Activated T-cell treated with anti-CD3 and anti-CD28 coated beads, Interleukin-2, amount 50 U/mL, for 72 hours (primary cell): ENCODE measurements at regions not wholly inside any gene's neighbourhood (a gene's known extent, or its start where the extent isn't known, plus 50 kb on each side); places are given as distances from the start of the nearest gene placed in this dataset.

Experiments
- ATAC-seq, 2 donors: fragments of 150-1000 bp; cut with Tn5 transposase; replicated peaks in 1 of 2; 2 replicates each; pipeline ENCODE4 v1.10.0; 2021; ENCODE audit warnings: moderate library complexity in 2 of 2, mild to moderate bottlenecking in 1 of 2
- DNase-seq, 2 donors: peaks; one replicate each; pipeline ENCODE4 v3.0.0; 2021 to 2022; ENCODE audit warnings: mixed read lengths in 1 of 2
- H3K27ac Mint-ChIP-seq: one replicate; pipeline ENCODE4 v1.8.0; 2022; ENCODE audit warnings: mild to moderate bottlenecking, moderate library complexity, mixed read lengths
- H3K27me3 Mint-ChIP-seq: one replicate; pipeline ENCODE4 v1.8.0; 2022; ENCODE audit warnings: low read depth, mixed read lengths
- H3K36me3 Mint-ChIP-seq, 2 donors: one replicate each; pipeline ENCODE4 v1.8.0; 2022; ENCODE audit warnings: mixed read lengths in 2 of 2, mild to moderate bottlenecking in 1 of 2; ENCODE audit not compliant: insufficient read depth in 2 of 2
- H3K4me1 Mint-ChIP-seq: one replicate; pipeline ENCODE4 v1.8.0; 2022; ENCODE audit warnings: low read depth, mixed read lengths
- H3K4me3 Mint-ChIP-seq, 2 donors: one replicate each; pipeline ENCODE4 v1.8.0; 2022; ENCODE audit warnings: mild to moderate bottlenecking in 2 of 2, mixed read lengths in 2 of 2, moderate library complexity in 2 of 2
- H3K9me3 Mint-ChIP-seq, 2 donors: one replicate each; pipeline ENCODE4 v1.8.0; 2022; ENCODE audit warnings: mixed read lengths in 2 of 2

- DNase-seq: no peak
- H3K9me3 Mint-ChIP-seq: peaks cover 3 to 5% of the 10 kb centered on the region in 2 donors
- H3K4me1 Mint-ChIP-seq: no peaks in the 10 kb centered on the region
- H3K27me3 Mint-ChIP-seq: no peaks in the 10 kb centered on the region
- no peak overlapping the region for H3K27ac Mint-ChIP-seq
- no peak for ATAC-seq
- peaks cover 0 to 1% of the 10 kb centered on the region in 2 donors for H3K36me3 Mint-ChIP-seq
- no peak overlapping the region for H3K4me3 Mint-ChIP-seq
Measured at GRCh38 chr7:52857367-52857766, 178.1 kb upstream of the POM121L12 start.

GRCh38 chr7:52854681-52855080 lies 180.8 kb upstream of the POM121L12 start:
- no peak for ATAC-seq

GRCh38 chr7:52851547-52851946 lies 183.9 kb upstream of the POM121L12 start:
- no peaks in the 10 kb centered on the region for H3K4me1 Mint-ChIP-seq
- peaks cover 0 to 1% of the 10 kb centered on the region in 2 donors for H3K36me3 Mint-ChIP-seq
- ATAC-seq (no peak), DNase-seq (no peak)
- no peak overlapping the region for H3K4me3 Mint-ChIP-seq
- no peaks in the 10 kb centered on the region for H3K27me3 Mint-ChIP-seq
- H3K9me3 Mint-ChIP-seq: peaks cover 5 to 7% of the 10 kb centered on the region in 2 donors
- H3K27ac Mint-ChIP-seq: no peak overlapping the region

More at GRCh38 chr7:52854681-52855080, 180.8 kb upstream of the POM121L12 start:
- H3K27me3 Mint-ChIP-seq: no peaks in the 10 kb centered on the region
- H3K27ac Mint-ChIP-seq: no peak overlapping the region
- H3K4me3 Mint-ChIP-seq: no peak overlapping the region
- no peaks in the 10 kb centered on the region for H3K4me1 Mint-ChIP-seq
- DNase-seq: no peak
- peaks cover 0 to 1% of the 10 kb centered on the region in 2 donors for H3K36me3 Mint-ChIP-seq
- peaks cover 2 to 5% of the 10 kb centered on the region in 2 donors for H3K9me3 Mint-ChIP-seq

GRCh38 chr7:52843436-52843835 lies 192.0 kb upstream of the POM121L12 start:
- H3K4me1 Mint-ChIP-seq: no peaks in the 10 kb centered on the region
- H3K4me3 Mint-ChIP-seq: no peak overlapping the region
- H3K27me3 Mint-ChIP-seq: no peaks in the 10 kb centered on the region
- DNase-seq: no peak
- peaks cover 7 to 8% of the 10 kb centered on the region in 2 donors for H3K9me3 Mint-ChIP-seq
- no peak overlapping the region for H3K27ac Mint-ChIP-seq
- no peak for ATAC-seq
- no peaks in the 10 kb centered on the region for H3K36me3 Mint-ChIP-seq

GRCh38 chr7:52842202-52842900 lies 193.1 kb upstream of the POM121L12 start:
- no peak for ATAC-seq
- H3K9me3 Mint-ChIP-seq: peaks cover 5 to 10% of the 10 kb centered on the region in 2 donors
- H3K4me3 Mint-ChIP-seq: no peak overlapping the region
- H3K4me1 Mint-ChIP-seq: no peaks in the 10 kb centered on the region
- no peaks in the 10 kb centered on the region for H3K27me3 Mint-ChIP-seq
- no peak overlapping the region for H3K27ac Mint-ChIP-seq
- no peaks in the 10 kb centered on the region for H3K36me3 Mint-ChIP-seq
- no peak for DNase-seq

GRCh38 chr7:52838981-52839411 lies 196.4 kb upstream of the POM121L12 start:
- H3K4me3 Mint-ChIP-seq: no peak overlapping the region
- DNase-seq (no peak), ATAC-seq (no peak)
- no peak overlapping the region for H3K27ac Mint-ChIP-seq
- no peaks in the 10 kb centered on the region for H3K36me3 Mint-ChIP-seq
- H3K27me3 Mint-ChIP-seq: no peaks in the 10 kb centered on the region
- H3K9me3 Mint-ChIP-seq: peaks cover 2 to 8% of the 10 kb centered on the region in 2 donors
- H3K4me1 Mint-ChIP-seq: no peaks in the 10 kb centered on the region

GRCh38 chr7:52831321-52831720 lies 204.1 kb upstream of the POM121L12 start:
- no peaks in the 10 kb centered on the region for H3K4me1 Mint-ChIP-seq
- no peak overlapping the region for H3K27ac Mint-ChIP-seq
- peaks cover 2 to 4% of the 10 kb centered on the region in 2 donors for H3K36me3 Mint-ChIP-seq
- DNase-seq: no peak
- ATAC-seq: no peak
- H3K9me3 Mint-ChIP-seq: peaks cover 4 to 12% of the 10 kb centered on the region in 2 donors
- H3K4me3 Mint-ChIP-seq: no peak overlapping the region
- no peaks in the 10 kb centered on the region for H3K27me3 Mint-ChIP-seq

- DNase-seq (no peak), ATAC-seq (no peak)
- H3K4me3 Mint-ChIP-seq: no peak overlapping the region
- H3K27ac Mint-ChIP-seq: no peak overlapping the region
- H3K36me3 Mint-ChIP-seq: peaks cover 2 to 4% of the 10 kb centered on the region in 2 donors
- peaks cover 4 to 12% of the 10 kb centered on the region in 2 donors for H3K9me3 Mint-ChIP-seq
- no peaks in the 10 kb centered on the region for H3K27me3 Mint-ChIP-seq
- no peaks in the 10 kb centered on the region for H3K4me1 Mint-ChIP-seq
Measured at GRCh38 chr7:52830801-52831200, 204.6 kb upstream of the POM121L12 start.

- Mint-ChIP-seq H3K4me1 (no peaks in the 10 kb centered on the region), H3K36me3 (peaks cover 2 to 8% of the 10 kb centered on the region in 2 donors)
Measured at GRCh38 chr7:52826515-52827265, 208.7 kb upstream of the POM121L12 start.

GRCh38 chr7:52825611-52826010 lies 209.8 kb upstream of the POM121L12 start:
- no peak for DNase-seq
- H3K9me3 Mint-ChIP-seq: peaks cover 11 to 24% of the 10 kb centered on the region in 2 donors
- no peak for ATAC-seq
- peaks cover 2 to 8% of the 10 kb centered on the region in 2 donors for H3K36me3 Mint-ChIP-seq
- H3K4me3 Mint-ChIP-seq: no peak overlapping the region
- H3K27ac Mint-ChIP-seq: no peak overlapping the region
- no peaks in the 10 kb centered on the region for H3K27me3 Mint-ChIP-seq
- H3K4me1 Mint-ChIP-seq: no peaks in the 10 kb centered on the region

More at GRCh38 chr7:52826515-52827265, 208.7 kb upstream of the POM121L12 start:
- no peaks in the 10 kb centered on the region for H3K27me3 Mint-ChIP-seq
- no peak overlapping the region for H3K4me3 Mint-ChIP-seq
- ATAC-seq (no peak), DNase-seq (no peak)
- H3K27ac Mint-ChIP-seq: no peak overlapping the region
- peaks cover 11 to 22% of the 10 kb centered on the region in 2 donors for H3K9me3 Mint-ChIP-seq

GRCh38 chr7:52811537-52811936 lies 223.9 kb upstream of the POM121L12 start:
- Mint-ChIP-seq H3K4me1 (no peaks in the 10 kb centered on the region), H3K27me3 (no peaks in the 10 kb centered on the region), H3K9me3 (peaks cover 7 to 9% of the 10 kb centered on the region in 2 donors), H3K36me3 (peaks cover 0 to 3% of the 10 kb centered on the region in 2 donors), H3K27ac (no peak overlapping the region), H3K4me3 (no peak overlapping the region)
- ATAC-seq: no peak
- no peak for DNase-seq

GRCh38 chr7:52799817-52800216 lies 235.6 kb upstream of the POM121L12 start:
- ATAC-seq: no peak
- no peaks in the 10 kb centered on the region for H3K4me1 Mint-ChIP-seq
- peaks cover 7 to 17% of the 10 kb centered on the region in 2 donors for H3K9me3 Mint-ChIP-seq
- no peak overlapping the region for H3K4me3 Mint-ChIP-seq
- H3K27me3 Mint-ChIP-seq: no peaks in the 10 kb centered on the region
- H3K36me3 Mint-ChIP-seq: peaks cover 0 to 2% of the 10 kb centered on the region in 2 donors
- DNase-seq: no peak
- H3K27ac Mint-ChIP-seq: no peak overlapping the region

GRCh38 chr7:52797801-52798200 lies 237.6 kb upstream of the POM121L12 start:
- H3K27me3 Mint-ChIP-seq: no peaks in the 10 kb centered on the region
- DNase-seq (no peak), ATAC-seq (no peak)
- H3K4me1 Mint-ChIP-seq: no peaks in the 10 kb centered on the region
- H3K4me3 Mint-ChIP-seq: no peak overlapping the region
- H3K36me3 Mint-ChIP-seq: peaks cover 0 to 2% of the 10 kb centered on the region in 2 donors
- no peak overlapping the region for H3K27ac Mint-ChIP-seq
- peaks cover 4 to 11% of the 10 kb centered on the region in 2 donors for H3K9me3 Mint-ChIP-seq
